DOHH2 (cell line): ENCODE measurements at regions not wholly inside any gene's neighbourhood (a gene's known extent, or its start where the extent isn't known, plus 50 kb on each side); places are given as distances from the start of the nearest gene placed in this dataset.

Experiments used
- H3F3A ChIP-seq: fragments of 200-600 bp; sonication (generic), shearing (Covaris generic); 2 replicates; pipeline ENCODE4 v1.6.0; 2016; ENCODE audit warnings: antibody characterized with exemption, mild to moderate bottlenecking; ENCODE audit not compliant: control insufficient read depth, insufficient read depth
- H3K27ac ChIP-seq: fragments of 200-600 bp; sonication (generic); 2 replicates; pipeline ENCODE4 v1.5.1; 2014; ENCODE audit warnings: low read depth, mild to moderate bottlenecking, low read length, moderate library complexity
- H3K27me3 ChIP-seq: fragments of 200-600 bp; sonication (generic); 2 replicates; pipeline ENCODE4 v1.6.1; 2014; ENCODE audit warnings: mild to moderate bottlenecking, low read length, mixed read lengths; ENCODE audit not compliant: control insufficient read depth
- H3K36me3 ChIP-seq: fragments of 200-600 bp; sonication (generic); 2 replicates; pipeline ENCODE4 v1.6.1; 2014; ENCODE audit warnings: mild to moderate bottlenecking, low read length, moderate library complexity, mixed read lengths; ENCODE audit not compliant: control insufficient read depth
- H3K4me1 ChIP-seq: fragments of 200-600 bp; sonication (generic); 2 replicates; pipeline ENCODE4 v1.6.1; 2014; ENCODE audit warnings: mild to moderate bottlenecking, low read length, mixed read lengths; ENCODE audit not compliant: control insufficient read depth
- H3K4me2 ChIP-seq: fragments of 200-600 bp; sonication (generic); 2 replicates; pipeline ENCODE4 v1.6.0; 2014; ENCODE audit warnings: mild to moderate bottlenecking, low read length, moderate library complexity
- H3K4me3 ChIP-seq: fragments of 200-600 bp; sonication (generic); 2 replicates; pipeline ENCODE4 v1.5.1; 2014; ENCODE audit warnings: mild to moderate bottlenecking, low read length, mixed read lengths
- H3K79me2 ChIP-seq: fragments of 200-600 bp; sonication (generic); 2 replicates; pipeline ENCODE4 v1.6.1; 2014; ENCODE audit warnings: mild to moderate bottlenecking, low read length, mixed read lengths; ENCODE audit not compliant: control insufficient read depth
- H3K9me2 ChIP-seq: fragments of 200-600 bp; sonication (generic); replicated peaks from 2 replicates; pipeline ENCODE4 v1.6.1; 2014; ENCODE audit warnings: mild to moderate bottlenecking, low read length, mixed read lengths; ENCODE audit not compliant: control insufficient read depth
- H3K9me3 ChIP-seq: fragments of 200-600 bp; sonication (generic); 2 replicates; pipeline ENCODE4 v1.6.1; 2014; ENCODE audit warnings: antibody characterized with exemption, low read length, mixed read lengths; ENCODE audit not compliant: control insufficient read depth, insufficient read depth
- H4K20me1 ChIP-seq: fragments of 200-600 bp; sonication (generic); 2 replicates; pipeline ENCODE4 v1.6.0; 2014; ENCODE audit warnings: low read depth, mild to moderate bottlenecking, antibody characterized with exemption, low read length, moderate library complexity; ENCODE audit not compliant: control insufficient read depth, insufficient read depth
- EZH2phosphoT487 ChIP-seq: fragments of 200-600 bp; sonication (generic); IDR thresholded peaks from 2 replicates; pipeline ENCODE4 v1.6.1; 2017; ENCODE audit warnings: borderline replicate concordance, mild to moderate bottlenecking, antibody characterized with exemption, low read length, moderate library complexity, mixed read lengths
- TF ChIP-seq, protein P1 (sequence below): fragments of 200-600 bp; sonication (generic); IDR thresholded peaks from one replicate; pipeline ENCODE4 v1.5.1; 2014; ENCODE audit warnings: antibody characterized with exemption, mild to moderate bottlenecking, low read depth, low read length; ENCODE audit not compliant: poor library complexity, severe bottlenecking

DNA sequence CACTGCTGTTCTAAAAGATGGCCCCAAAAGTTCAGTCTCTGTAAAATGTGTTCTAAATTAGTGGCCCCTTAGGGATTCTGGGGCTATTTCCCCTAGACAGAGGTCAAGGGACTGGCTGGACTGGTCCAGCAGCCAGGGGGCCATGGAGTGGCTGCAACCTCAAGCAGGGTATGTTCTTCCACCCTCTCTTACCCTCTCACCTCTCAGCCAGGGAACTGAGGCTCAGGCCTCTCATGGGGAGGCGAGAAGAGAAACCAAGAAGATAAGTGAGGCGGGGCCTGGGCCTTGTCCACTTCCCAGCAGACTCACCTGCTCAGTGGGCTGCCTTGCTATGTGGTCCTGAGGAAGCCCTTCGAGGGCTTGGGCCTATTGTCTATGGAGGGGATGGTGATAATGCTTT, 339.7 kb downstream of the MYCN start:
- TF ChIP-seq, protein P1, sequence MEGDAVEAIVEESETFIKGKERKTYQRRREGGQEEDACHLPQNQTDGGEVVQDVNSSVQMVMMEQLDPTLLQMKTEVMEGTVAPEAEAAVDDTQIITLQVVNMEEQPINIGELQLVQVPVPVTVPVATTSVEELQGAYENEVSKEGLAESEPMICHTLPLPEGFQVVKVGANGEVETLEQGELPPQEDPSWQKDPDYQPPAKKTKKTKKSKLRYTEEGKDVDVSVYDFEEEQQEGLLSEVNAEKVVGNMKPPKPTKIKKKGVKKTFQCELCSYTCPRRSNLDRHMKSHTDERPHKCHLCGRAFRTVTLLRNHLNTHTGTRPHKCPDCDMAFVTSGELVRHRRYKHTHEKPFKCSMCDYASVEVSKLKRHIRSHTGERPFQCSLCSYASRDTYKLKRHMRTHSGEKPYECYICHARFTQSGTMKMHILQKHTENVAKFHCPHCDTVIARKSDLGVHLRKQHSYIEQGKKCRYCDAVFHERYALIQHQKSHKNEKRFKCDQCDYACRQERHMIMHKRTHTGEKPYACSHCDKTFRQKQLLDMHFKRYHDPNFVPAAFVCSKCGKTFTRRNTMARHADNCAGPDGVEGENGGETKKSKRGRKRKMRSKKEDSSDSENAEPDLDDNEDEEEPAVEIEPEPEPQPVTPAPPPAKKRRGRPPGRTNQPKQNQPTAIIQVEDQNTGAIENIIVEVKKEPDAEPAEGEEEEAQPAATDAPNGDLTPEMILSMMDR: no peak
- no peak for TF ChIP-seq EZH2phosphoT487
- H3K36me3 ChIP-seq: no peaks in the 10 kb centered on the region
- no peaks in the 10 kb centered on the region for H3K4me1 ChIP-seq
- H3K9me2 ChIP-seq: no peaks in the 10 kb centered on the region
- H4K20me1 ChIP-seq: no peaks in the 10 kb centered on the region
- no peak overlapping the region for H3K27ac ChIP-seq
- H3F3A ChIP-seq: no peaks in the 10 kb centered on the region
- no peak overlapping the region for H3K4me2 ChIP-seq
- H3K4me3 ChIP-seq: no peak overlapping the region
- H3K27me3 ChIP-seq: no peaks in the 10 kb centered on the region
- no peaks in the 10 kb centered on the region for H3K79me2 ChIP-seq
- H3K9me3 ChIP-seq: no peaks in the 10 kb centered on the region

DNA sequence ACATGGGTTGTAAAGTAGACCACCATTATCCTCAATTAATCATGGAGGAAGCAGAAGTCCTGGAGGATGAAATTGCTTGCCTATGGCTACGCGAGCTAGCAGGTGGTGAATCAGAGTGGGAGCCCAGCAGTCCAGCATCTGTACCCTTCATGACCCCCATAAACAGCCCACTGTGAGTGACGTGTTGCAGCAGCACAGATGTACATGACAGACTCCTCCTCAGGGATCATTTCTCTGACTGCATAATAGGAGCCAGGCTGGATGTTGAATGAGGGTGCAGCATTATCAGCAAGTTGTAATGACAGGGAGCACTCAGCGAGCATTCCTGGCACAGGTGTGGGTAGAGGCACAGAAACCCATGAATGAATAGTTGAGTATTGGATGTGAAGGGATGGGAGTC, 339.3 kb downstream of the MYCN start:
- H3K27me3 ChIP-seq: no peaks in the 10 kb centered on the region
- no peaks in the 10 kb centered on the region for H3K9me3 ChIP-seq
- no peak overlapping the region for H3K27ac ChIP-seq
- no peaks in the 10 kb centered on the region for H3K4me1 ChIP-seq
- no peaks in the 10 kb centered on the region for H3K9me2 ChIP-seq
- TF ChIP-seq EZH2phosphoT487: no peak
- TF ChIP-seq, protein P1: no peak
- no peaks in the 10 kb centered on the region for H3K36me3 ChIP-seq
- H3K4me2 ChIP-seq: no peak overlapping the region
- H4K20me1 ChIP-seq: no peaks in the 10 kb centered on the region
- H3K79me2 ChIP-seq: no peaks in the 10 kb centered on the region
- H3F3A ChIP-seq: no peaks in the 10 kb centered on the region
- no peak overlapping the region for H3K4me3 ChIP-seq

DNA sequence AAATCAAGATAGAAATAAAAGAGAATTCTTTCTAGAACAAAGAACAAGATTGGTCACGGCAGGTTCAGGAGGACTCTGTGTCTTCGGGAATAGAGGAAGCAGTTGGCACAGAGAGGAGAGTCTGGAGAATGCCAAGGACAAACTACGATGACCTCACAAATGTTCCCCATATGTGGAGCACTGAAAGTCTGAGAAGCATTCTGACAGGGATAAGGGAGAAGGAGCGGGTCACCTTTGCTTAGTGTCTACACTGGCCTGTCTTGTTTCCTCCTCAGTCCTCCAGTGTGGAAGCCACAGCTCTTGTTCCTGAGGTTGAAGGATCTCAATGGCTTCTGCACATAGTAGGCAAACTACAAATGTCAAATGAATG, 338.8 kb downstream of the MYCN start:
- H3K27ac ChIP-seq: no peak overlapping the region
- TF ChIP-seq, protein P1: no peak
- TF ChIP-seq EZH2phosphoT487: no peak
- H3K4me1 ChIP-seq: no peaks in the 10 kb centered on the region
- H3K9me2 ChIP-seq: no peaks in the 10 kb centered on the region
- no peaks in the 10 kb centered on the region for H3F3A ChIP-seq
- no peaks in the 10 kb centered on the region for H4K20me1 ChIP-seq
- H3K79me2 ChIP-seq: no peaks in the 10 kb centered on the region
- H3K4me2 ChIP-seq: no peak overlapping the region
- H3K27me3 ChIP-seq: no peaks in the 10 kb centered on the region
- no peak overlapping the region for H3K4me3 ChIP-seq
- no peaks in the 10 kb centered on the region for H3K36me3 ChIP-seq
- H3K9me3 ChIP-seq: no peaks in the 10 kb centered on the region
